ENCODE measurements at regions not wholly inside any gene's neighbourhood (a gene's known extent, or its start where the extent isn't known, plus 50 kb on each side); places are given as distances from the start of the nearest gene placed in this dataset.

- no peak for DNase-seq (ENCODE audit: low read depth)
- TF ChIP-seq CTCF (conservative IDR thresholded peaks at IDR 0.05; ENCODE audit: low read depth, low read length), result no peak
- no peak overlapping the region for H3K4me3 ChIP-seq (ENCODE audit: low read depth, low read length)
Measured at GRCh38 chr12:105461944-105462762, 131.7 kb downstream of the C12orf75 start.

DNA sequence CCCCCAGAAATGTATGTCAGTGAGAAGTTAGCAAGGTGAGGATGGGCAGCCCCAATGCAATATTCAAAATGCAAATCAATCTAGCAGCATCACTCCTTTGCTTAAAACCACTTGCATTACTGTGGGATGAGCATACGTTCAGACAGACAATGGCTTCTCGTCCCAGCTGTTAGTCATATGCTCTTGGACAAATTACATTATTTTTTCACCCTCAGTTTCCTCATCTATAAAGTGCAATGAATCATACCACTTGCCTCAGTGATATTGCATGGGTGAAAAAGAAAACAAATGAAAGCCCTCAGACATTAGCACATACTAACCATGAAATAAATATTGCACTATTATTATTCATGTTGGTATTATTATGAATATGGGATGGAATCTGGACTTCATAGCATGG lies 132.3 kb downstream of the C12orf75 start:
- no peak for DNase-seq (ENCODE audit: low read depth)
- no peak for TF ChIP-seq CTCF (conservative IDR thresholded peaks at IDR 0.05; ENCODE audit: low read depth, low read length)
- H3K4me3 ChIP-seq (ENCODE audit: low read depth, low read length), result no peak overlapping the region

- no peak for TF ChIP-seq CTCF (conservative IDR thresholded peaks at IDR 0.05; ENCODE audit: low read depth, low read length)
- H3K4me3 ChIP-seq (ENCODE audit: low read depth, low read length), result no peak overlapping the region
- no peak for DNase-seq (ENCODE audit: low read depth)
Measured at GRCh38 chr12:105464406-105464805, 133.9 kb downstream of the C12orf75 start.

DNA sequence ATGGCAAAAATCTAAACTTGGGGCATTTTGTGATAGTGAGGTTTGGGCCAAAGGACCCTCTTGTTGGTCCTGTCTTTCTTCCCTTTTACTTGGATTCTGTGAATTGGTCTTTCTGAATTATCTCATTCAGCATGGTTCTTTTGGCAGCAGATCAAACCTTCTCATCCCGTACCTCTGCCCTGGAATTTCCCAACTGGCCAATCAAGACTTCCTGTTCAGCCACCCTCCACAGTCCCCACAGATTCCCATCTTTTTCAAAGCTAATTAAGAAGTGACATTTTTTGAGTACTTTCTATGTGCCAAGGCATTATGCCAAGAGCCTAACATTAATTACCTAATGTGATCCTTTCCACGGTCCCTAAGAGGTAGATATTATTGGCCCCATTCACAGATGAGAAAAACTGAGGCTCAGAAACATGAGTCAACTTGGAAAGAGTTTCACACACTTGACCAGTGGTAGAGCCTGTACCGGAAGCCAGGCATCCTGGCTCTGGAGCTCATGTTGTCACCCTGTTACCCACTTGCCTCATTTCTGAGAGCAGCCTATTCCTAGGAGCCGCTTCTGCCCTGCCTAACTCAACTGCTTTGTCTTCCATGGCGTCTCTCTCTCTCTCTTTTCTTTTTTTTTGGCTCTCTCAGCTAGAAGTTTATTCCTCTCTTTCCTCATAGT lies 135.9 kb downstream of the C12orf75 start:
- DNase-seq (ENCODE audit: low read depth), result no peak
- no peak overlapping the region for H3K4me3 ChIP-seq (ENCODE audit: low read depth, low read length)
- TF ChIP-seq CTCF (conservative IDR thresholded peaks at IDR 0.05; ENCODE audit: low read depth, low read length), result no peak

DNA sequence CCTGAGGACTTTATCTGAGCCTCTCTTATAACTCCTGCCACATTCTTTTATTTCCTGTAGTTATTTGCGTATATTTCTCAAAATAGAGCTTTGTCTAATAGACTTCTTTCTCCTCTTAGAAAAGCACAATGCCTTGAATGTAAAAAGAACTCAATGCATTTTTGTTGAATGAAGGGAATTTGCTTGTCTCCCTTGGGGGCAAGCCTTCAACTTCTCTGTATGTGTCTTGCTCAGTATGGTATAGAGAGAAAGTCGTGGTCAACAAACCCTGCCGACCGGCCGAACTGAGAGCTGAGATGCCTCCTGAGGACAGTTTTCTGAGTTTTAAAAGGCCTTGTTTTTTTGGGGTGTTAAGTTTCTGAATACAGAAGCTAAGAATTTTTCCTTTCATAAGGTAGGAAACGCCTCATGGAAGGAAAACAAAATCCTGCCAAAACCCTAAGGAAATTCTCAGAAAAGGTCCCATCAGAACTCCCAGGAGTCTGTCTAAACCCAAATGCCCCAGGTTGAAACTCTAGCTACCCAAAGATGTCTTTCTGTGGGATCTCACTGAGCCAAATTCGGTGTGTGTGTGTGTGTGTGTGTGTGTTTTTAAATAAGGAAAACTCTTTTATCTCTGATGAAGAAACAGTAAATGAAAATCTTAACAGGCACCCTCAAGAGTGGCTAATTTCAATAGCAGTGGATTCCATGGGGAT lies 136.6 kb downstream of the C12orf75 start:
- no peak overlapping the region for H3K4me3 ChIP-seq (ENCODE audit: low read depth, low read length)
- DNase-seq (ENCODE audit: low read depth), result no peak
- no peak for TF ChIP-seq CTCF (conservative IDR thresholded peaks at IDR 0.05; ENCODE audit: low read depth, low read length)

GRCh38 chr12:105467710-105468366 lies 137.3 kb downstream of the C12orf75 start:
- H3K4me3 ChIP-seq (ENCODE audit: low read depth, low read length), result no peak overlapping the region
- no peak for TF ChIP-seq CTCF (conservative IDR thresholded peaks at IDR 0.05; ENCODE audit: low read depth, low read length)
- DNase-seq (ENCODE audit: low read depth), result no peak
